Erythroblast (primary cell): ENCODE measurements at regions not wholly inside any gene's neighbourhood (a gene's known extent, or its start where the extent isn't known, plus 50 kb on each side); places are given as distances from the start of the nearest gene placed in this dataset.

Experiments
- GATA1 ChIP-seq: IDR thresholded peaks from 2 replicates; pipeline ENCODE4 v1.6.1; 2011; ENCODE audit warnings: low read depth, mild to moderate bottlenecking, control low read depth, low read length, moderate library complexity
- POLR2A ChIP-seq: IDR thresholded peaks from 2 replicates; pipeline ENCODE4 v1.6.1; 2011; ENCODE audit warnings: mild to moderate bottlenecking, low read length

DNA sequence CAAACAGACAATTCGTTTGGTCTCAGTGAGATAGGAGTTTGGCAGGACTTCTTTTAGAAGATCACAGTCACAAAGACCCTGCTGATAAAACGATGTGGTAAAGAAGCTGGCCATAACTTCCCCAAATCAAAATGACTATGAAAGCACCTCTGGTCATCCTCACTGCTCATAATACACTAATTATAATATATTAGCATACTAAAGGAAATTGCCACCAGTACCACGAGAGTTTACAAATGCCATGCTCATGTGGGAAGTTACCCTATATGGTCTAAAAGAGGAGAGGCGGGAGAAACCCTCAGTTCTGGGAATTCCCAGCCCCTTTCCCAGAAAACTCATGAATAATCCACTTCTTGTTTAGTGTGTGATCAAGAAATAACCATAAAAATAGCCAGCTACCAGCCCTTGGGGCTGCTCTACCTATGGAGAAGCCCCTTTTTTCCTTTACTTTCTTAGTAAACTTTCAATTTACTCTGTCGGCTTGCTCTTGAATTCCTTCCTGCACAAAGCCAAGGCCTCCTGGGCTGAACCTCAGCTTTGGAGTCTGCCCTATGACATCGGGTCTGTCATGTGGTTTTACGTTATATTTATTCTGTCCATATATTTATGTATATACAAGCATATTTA is 115.8 kb upstream of the IGSF10 start:
- TF ChIP-seq POLR2A (no peak), GATA1 (no peak)
